ENCODE measurements at regions not wholly inside any gene's neighbourhood (a gene's known extent, or its start where the extent isn't known, plus 50 kb on each side); places are given as distances from the start of the nearest gene placed in this dataset.

GRCh38 chr2:150653351-150653750 is 165.9 kb upstream of the RND3 start:
- TF ChIP-seq CTCF (IDR thresholded peaks at IDR 0.05; ENCODE audit: control extremely low read depth, extremely low read depth) = no peak
- no peaks in the 10 kb centered on the region for H3K27me3 ChIP-seq (ENCODE audit: control insufficient read depth in 3 of 3, insufficient read depth in 3 of 3, low read length in 2 of 3)
- no peak overlapping the region for H3K27ac ChIP-seq (ENCODE audit: low read depth in 1 of 2, low read length in 1 of 2)
- H3K4me3 ChIP-seq = no peak overlapping the region
- peaks cover 0 to 2% (median 0%) of the 10 kb centered on the region in 4 donors for H3K9me3 ChIP-seq (ENCODE audit: control insufficient read depth in 4 of 4, insufficient read depth in 3 of 4, low read length in 3 of 4)
- DNase-seq = no peak
- ATAC-seq (ENCODE audit: insufficient read depth, low FRiP score) = no peak
- H3K9ac ChIP-seq (ENCODE audit: insufficient read depth in 1 of 2, low read length in 2 of 2) = no peak overlapping the region
- WGBS, 2 donors = 93 to 94% methylated on average over 1 of the region's 1 CpG
- H3K36me3 ChIP-seq (ENCODE audit: control insufficient read depth in 4 of 4, insufficient read depth in 4 of 4, low read length in 4 of 4) = no peaks in the 10 kb centered on the region
- peaks cover 0 to 9% (median 0%) of the 10 kb centered on the region in 5 donors for H3K4me1 ChIP-seq (ENCODE audit: control insufficient read depth in 5 of 5, insufficient read depth in 5 of 5, low read length in 5 of 5)

- WGBS, 2 donors = 82 to 83% methylated on average over 5 of the region's 5 CpGs
- Histone ChIP-seq H3K27ac (ENCODE audit: low read depth in 1 of 2, low read length in 1 of 2) (no peak overlapping the region), H3K9ac (ENCODE audit: insufficient read depth in 1 of 2, low read length in 2 of 2) (no peak overlapping the region), H3K4me3 (no peak overlapping the region), H3K4me1 (ENCODE audit: control insufficient read depth in 5 of 5, insufficient read depth in 5 of 5, low read length in 5 of 5) (peaks cover 0 to 3% (median 0%) of the 10 kb centered on the region in 5 donors), H3K36me3 (ENCODE audit: control insufficient read depth in 4 of 4, insufficient read depth in 4 of 4, low read length in 4 of 4) (no peaks in the 10 kb centered on the region), H3K27me3 (ENCODE audit: control insufficient read depth in 3 of 3, insufficient read depth in 3 of 3, low read length in 2 of 3) (no peaks in the 10 kb centered on the region), H3K9me3 (ENCODE audit: control insufficient read depth in 4 of 4, insufficient read depth in 3 of 4, low read length in 3 of 4) (no peaks in the 10 kb centered on the region)
- ATAC-seq (ENCODE audit: insufficient read depth, low FRiP score) (no peak), DNase-seq (no peak)
- TF ChIP-seq CTCF (IDR thresholded peaks at IDR 0.05; ENCODE audit: control extremely low read depth, extremely low read depth) = no peak
Measured at GRCh38 chr2:150647943-150648342, 160.5 kb upstream of the RND3 start.

GRCh38 chr2:150646746-150647145 is 159.3 kb upstream of the RND3 start:
- peaks cover 0 to 3% (median 0%) of the 10 kb centered on the region in 5 donors for H3K4me1 ChIP-seq (ENCODE audit: control insufficient read depth in 5 of 5, insufficient read depth in 5 of 5, low read length in 5 of 5)
- no peaks in the 10 kb centered on the region for H3K27me3 ChIP-seq (ENCODE audit: control insufficient read depth in 3 of 3, insufficient read depth in 3 of 3, low read length in 2 of 3)
- no peaks in the 10 kb centered on the region for H3K36me3 ChIP-seq (ENCODE audit: control insufficient read depth in 4 of 4, insufficient read depth in 4 of 4, low read length in 4 of 4)
- ATAC-seq (ENCODE audit: insufficient read depth, low FRiP score) = no peak
- no peak overlapping the region for H3K4me3 ChIP-seq
- 93 to 94% methylated on average over 4 of the region's 4 CpGs for WGBS, 2 donors
- H3K9ac ChIP-seq (ENCODE audit: insufficient read depth in 1 of 2, low read length in 2 of 2) = no peak overlapping the region
- TF ChIP-seq CTCF (IDR thresholded peaks at IDR 0.05; ENCODE audit: control extremely low read depth, extremely low read depth) = no peak
- H3K9me3 ChIP-seq (ENCODE audit: control insufficient read depth in 4 of 4, insufficient read depth in 3 of 4, low read length in 3 of 4) = no peaks in the 10 kb centered on the region
- H3K27ac ChIP-seq (ENCODE audit: low read depth in 1 of 2, low read length in 1 of 2) = no peak overlapping the region
- DNase-seq = no peak

Measured in lung (tissue), 11 donors.